Endothelial cell (in vitro differentiated cells): ENCODE measurements at regions not wholly inside any gene's neighbourhood (a gene's known extent, or its start where the extent isn't known, plus 50 kb on each side); places are given as distances from the start of the nearest gene placed in this dataset.

ENCODE experiments used
- DNase-seq: peaks from one replicate; pipeline ENCODE4 v3.0.0; 2021; ENCODE audit warnings: low spot score
- H3K27ac Mint-ChIP-seq: one replicate; pipeline ENCODE4 v1.8.0; 2021; ENCODE audit warnings: mixed read lengths, inconsistent platforms; ENCODE audit not compliant: unreplicated experiment
- H3K27me3 Mint-ChIP-seq: one replicate; pipeline ENCODE4 v1.8.0; 2021; ENCODE audit warnings: mild to moderate bottlenecking, moderate library complexity, mixed read lengths, inconsistent platforms; ENCODE audit not compliant: unreplicated experiment
- H3K36me3 Mint-ChIP-seq: one replicate; pipeline ENCODE4 v1.8.0; 2021; ENCODE audit warnings: mild to moderate bottlenecking, low read depth, mixed read lengths, inconsistent platforms; ENCODE audit not compliant: unreplicated experiment
- H3K4me1 Mint-ChIP-seq: one replicate; pipeline ENCODE4 v1.8.0; 2021; ENCODE audit warnings: mild to moderate bottlenecking, mixed read lengths, inconsistent platforms; ENCODE audit not compliant: unreplicated experiment
- H3K4me3 Mint-ChIP-seq: one replicate; pipeline ENCODE4 v1.8.0; 2021; ENCODE audit warnings: mild to moderate bottlenecking, mixed read lengths, inconsistent platforms; ENCODE audit not compliant: unreplicated experiment
- H3K9me3 Mint-ChIP-seq: one replicate; pipeline ENCODE4 v1.8.0; 2021; ENCODE audit warnings: mixed read lengths, inconsistent platforms; ENCODE audit not compliant: unreplicated experiment
- TF ChIP-seq, protein P1 (sequence below): fragments of 200-600 bp; sonication (generic); IDR thresholded peaks from one replicate; pipeline ENCODE4 v1.5.0; 2021; ENCODE audit warnings: antibody characterized with exemption; ENCODE audit not compliant: unreplicated experiment

DNA sequence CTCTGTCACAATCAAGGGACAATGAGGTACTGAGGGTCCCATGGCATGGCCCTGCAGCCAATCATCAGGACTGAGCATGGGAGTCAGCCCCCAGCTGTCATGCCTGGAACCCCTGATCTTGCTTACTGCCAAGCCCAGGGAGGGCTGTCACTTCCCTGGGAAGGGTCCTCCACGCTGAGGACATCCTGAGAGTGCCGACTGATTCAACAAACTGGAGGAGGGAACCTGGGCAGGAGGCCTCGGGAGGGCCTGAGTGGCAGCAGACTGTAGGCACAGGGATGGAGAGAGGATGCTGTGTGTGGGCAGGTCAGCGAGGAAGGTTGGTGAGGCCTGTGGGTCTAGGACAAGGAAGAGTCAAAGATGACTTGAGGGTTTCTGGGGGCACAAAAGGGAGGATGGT, 154.3 kb downstream of the ZNF248 start:
- TF ChIP-seq, protein P1, sequence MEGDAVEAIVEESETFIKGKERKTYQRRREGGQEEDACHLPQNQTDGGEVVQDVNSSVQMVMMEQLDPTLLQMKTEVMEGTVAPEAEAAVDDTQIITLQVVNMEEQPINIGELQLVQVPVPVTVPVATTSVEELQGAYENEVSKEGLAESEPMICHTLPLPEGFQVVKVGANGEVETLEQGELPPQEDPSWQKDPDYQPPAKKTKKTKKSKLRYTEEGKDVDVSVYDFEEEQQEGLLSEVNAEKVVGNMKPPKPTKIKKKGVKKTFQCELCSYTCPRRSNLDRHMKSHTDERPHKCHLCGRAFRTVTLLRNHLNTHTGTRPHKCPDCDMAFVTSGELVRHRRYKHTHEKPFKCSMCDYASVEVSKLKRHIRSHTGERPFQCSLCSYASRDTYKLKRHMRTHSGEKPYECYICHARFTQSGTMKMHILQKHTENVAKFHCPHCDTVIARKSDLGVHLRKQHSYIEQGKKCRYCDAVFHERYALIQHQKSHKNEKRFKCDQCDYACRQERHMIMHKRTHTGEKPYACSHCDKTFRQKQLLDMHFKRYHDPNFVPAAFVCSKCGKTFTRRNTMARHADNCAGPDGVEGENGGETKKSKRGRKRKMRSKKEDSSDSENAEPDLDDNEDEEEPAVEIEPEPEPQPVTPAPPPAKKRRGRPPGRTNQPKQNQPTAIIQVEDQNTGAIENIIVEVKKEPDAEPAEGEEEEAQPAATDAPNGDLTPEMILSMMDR = no peak
- Mint-ChIP-seq H3K4me3 (peak overlapping the region; percentile 37), H3K9me3 (peaks cover 35% of the 10 kb centered on the region), H3K27ac (no peak overlapping the region), H3K4me1 (no peaks in the 10 kb centered on the region), H3K27me3 (peaks cover 9% of the 10 kb centered on the region), H3K36me3 (peaks cover 3% of the 10 kb centered on the region)
- DNase-seq = no peak

DNA sequence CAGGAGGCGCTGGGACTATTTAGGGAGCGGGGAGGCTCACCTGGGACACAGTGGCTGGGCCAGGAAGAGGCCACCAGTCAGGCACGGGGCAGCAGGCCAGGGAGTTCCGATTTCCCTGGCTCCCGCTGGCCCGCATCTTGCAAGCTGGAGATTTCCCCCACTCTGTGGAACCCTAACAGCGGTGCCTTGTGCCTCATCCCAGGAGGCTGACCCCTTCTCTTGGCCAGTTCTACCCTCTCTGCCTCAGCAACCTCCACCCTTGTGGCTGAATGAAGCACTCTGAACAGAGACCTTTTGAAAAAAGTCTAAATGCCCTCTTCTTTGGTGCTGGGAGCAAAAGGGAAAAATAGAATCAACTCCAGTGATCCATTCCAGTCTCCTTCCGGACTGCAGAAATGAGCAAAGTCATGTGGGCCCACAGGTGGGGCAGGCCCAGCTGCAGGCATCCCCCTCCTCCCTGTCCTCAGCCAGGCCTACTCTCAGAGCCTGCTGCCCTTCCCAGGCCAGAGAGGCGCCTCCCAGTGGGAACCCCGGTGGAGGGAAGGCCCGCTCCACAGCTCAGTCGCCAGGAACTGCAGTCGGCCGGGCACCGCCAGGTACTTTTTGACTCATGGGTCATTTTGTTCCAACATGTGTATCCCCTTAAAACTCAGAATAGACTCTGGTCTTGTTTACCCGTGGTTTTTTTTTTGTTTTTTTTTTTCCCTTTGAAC, 155.5 kb downstream of the ZNF248 start:
- H3K36me3 Mint-ChIP-seq = peaks cover 3% of the 10 kb centered on the region
- DNase-seq = no peak
- peaks cover 27% of the 10 kb centered on the region for H3K9me3 Mint-ChIP-seq
- no peaks in the 10 kb centered on the region for H3K4me1 Mint-ChIP-seq
- TF ChIP-seq, protein P1 = no peak
- H3K27ac Mint-ChIP-seq = no peak overlapping the region
- H3K27me3 Mint-ChIP-seq = peaks cover 9% of the 10 kb centered on the region
- peak overlapping the region; percentile 31 for H3K4me3 Mint-ChIP-seq

- H3K9me3 Mint-ChIP-seq = peaks cover 22% of the 10 kb centered on the region
Measured at GRCh38 chr10:37700886-37701780, 156.3 kb downstream of the ZNF248 start.

GRCh38 chr10:37687581-37687980, 169.8 kb downstream of the ZNF248 start:
- Mint-ChIP-seq H3K27ac (no peak overlapping the region), H3K4me1 (no peaks in the 10 kb centered on the region), H3K4me3 (peak overlapping the region; percentile 21), H3K27me3 (peaks cover 19% of the 10 kb centered on the region), H3K9me3 (peaks cover 34% of the 10 kb centered on the region), H3K36me3 (peaks cover 30% of the 10 kb centered on the region)
- no peak for DNase-seq
- TF ChIP-seq, protein P1 = no peak

More at GRCh38 chr10:37700886-37701780, 156.3 kb downstream of the ZNF248 start:
- no peak for DNase-seq
- Mint-ChIP-seq H3K4me3 (no peak overlapping the region), H3K27me3 (peaks cover 9% of the 10 kb centered on the region), H3K36me3 (peaks cover 3% of the 10 kb centered on the region), H3K4me1 (no peaks in the 10 kb centered on the region), H3K27ac (no peak overlapping the region)
- TF ChIP-seq, protein P1 = no peak
